ENCODE measurements at regions not wholly inside any gene's neighbourhood (a gene's known extent, or its start where the extent isn't known, plus 50 kb on each side); places are given as distances from the start of the nearest gene placed in this dataset.

- TF ChIP-seq, protein P1, sequence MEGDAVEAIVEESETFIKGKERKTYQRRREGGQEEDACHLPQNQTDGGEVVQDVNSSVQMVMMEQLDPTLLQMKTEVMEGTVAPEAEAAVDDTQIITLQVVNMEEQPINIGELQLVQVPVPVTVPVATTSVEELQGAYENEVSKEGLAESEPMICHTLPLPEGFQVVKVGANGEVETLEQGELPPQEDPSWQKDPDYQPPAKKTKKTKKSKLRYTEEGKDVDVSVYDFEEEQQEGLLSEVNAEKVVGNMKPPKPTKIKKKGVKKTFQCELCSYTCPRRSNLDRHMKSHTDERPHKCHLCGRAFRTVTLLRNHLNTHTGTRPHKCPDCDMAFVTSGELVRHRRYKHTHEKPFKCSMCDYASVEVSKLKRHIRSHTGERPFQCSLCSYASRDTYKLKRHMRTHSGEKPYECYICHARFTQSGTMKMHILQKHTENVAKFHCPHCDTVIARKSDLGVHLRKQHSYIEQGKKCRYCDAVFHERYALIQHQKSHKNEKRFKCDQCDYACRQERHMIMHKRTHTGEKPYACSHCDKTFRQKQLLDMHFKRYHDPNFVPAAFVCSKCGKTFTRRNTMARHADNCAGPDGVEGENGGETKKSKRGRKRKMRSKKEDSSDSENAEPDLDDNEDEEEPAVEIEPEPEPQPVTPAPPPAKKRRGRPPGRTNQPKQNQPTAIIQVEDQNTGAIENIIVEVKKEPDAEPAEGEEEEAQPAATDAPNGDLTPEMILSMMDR (IDR thresholded peaks at IDR 0.05), result no peak
- no peak for TF ChIP-seq POLR2A (IDR thresholded peaks at IDR 0.05)
Observed at GRCh38 chr9:88754886-88755285, 219.9 kb downstream of the NXNL2 start.

Data from body of pancreas (tissue), 4 donors.